GM21529 (cell line): ENCODE measurements at regions not wholly inside any gene's neighbourhood (a gene's known extent, or its start where the extent isn't known, plus 50 kb on each side); places are given as distances from the start of the nearest gene placed in this dataset.
"Not testable (repeated sequence)": the region's sequence is repeated elsewhere in the genome, so short reads cannot be mapped to it uniquely, and the experiment has no call there.

Experiments
- ATAC-seq: cut with Tn5 transposase; IDR thresholded peaks from one replicate; pipeline ENCODE4 v1.9.1; 2021; ENCODE audit not compliant: unreplicated experiment

DNA sequence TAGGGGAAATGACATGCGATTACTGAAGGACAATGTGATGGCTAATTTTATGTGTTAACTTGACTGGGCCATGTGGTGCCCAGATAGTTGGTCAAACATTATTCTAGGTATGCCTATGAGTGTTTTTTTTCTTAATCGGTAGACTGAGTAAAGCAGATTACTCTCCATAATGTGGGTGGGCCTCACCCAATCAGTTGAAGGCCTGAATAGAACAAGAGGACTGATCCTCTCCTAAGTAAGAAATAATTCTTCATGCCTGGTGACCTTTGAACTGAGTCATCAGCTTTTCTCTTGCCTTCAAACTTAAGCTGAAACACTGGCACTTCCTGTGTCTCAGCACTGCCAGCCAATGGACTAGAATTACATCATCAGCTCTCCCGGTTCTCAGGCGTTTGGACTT is 164.0 kb upstream of the FGF13 start:
- no peak for ATAC-seq

DNA sequence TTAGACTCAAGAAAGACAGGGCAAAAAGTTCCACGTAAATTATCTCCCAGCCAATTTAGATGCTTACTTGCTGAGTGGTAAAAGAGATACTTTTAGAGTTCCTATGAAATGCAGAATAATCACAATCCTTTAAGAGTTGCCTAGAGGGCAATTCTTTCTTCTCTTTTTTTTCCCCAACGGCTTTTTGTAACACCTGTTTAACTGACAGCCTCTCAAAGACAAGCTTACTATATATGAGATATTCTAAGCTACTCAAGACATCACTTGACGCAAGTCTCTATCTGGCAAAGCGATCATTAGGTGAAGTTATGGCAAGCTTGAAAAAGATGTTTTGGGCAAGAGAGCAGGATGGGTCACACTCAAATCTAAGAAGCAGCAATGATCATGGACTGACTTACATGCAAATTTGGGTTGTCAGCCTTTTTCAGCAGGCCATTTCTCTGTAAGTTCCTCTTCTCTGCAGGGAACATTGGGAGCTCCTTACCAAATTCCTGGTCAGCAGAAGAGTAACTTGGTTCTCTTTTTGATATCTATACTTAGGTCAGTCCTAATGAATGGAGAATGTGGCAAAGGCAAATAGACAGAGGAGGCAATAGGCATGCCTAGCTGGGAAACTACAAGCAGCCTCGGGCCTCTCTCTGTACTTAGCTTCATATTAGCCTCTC is 162.9 kb upstream of the FGF13 start:
- ATAC-seq = no peak

DNA sequence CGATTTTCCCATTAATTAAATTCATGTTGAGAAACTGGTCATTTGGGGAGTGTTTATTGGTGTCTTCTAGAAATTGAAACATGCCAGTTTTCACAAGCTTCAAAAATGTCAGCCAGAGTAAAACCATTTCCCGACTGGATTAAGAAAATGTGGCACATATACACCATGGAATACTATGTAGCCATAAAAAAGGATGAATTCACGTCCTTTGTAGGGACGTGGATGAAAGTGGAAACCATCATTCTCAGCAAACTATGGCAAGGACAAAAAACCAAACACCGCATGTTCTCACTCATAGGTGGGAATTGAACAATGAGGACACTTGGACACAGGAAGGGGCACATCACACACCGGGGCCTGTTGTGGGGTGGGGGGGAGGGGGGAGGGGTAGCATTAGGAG is 162.1 kb upstream of the FGF13 start:
- ATAC-seq = not testable (repeated sequence)

DNA sequence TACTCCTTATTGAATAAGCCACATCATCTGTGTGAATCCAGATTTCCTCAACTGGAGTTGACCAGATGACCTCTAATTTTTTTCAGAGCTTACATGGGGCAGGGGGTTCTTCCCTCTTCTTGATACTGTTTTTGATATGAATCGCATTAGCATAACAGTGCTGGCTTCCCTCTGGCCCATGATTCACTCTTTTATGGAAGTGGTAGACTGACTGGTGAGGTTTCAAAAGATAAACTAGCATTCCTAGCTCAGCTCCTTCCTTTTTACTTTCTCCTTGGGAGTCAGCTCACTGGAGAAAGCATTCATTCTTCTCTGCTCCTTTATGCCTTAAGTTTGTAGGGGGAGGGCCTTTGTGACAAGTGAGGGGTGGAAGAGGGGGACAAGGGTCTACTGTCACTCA is 161.0 kb upstream of the FGF13 start:
- no peak for ATAC-seq

DNA sequence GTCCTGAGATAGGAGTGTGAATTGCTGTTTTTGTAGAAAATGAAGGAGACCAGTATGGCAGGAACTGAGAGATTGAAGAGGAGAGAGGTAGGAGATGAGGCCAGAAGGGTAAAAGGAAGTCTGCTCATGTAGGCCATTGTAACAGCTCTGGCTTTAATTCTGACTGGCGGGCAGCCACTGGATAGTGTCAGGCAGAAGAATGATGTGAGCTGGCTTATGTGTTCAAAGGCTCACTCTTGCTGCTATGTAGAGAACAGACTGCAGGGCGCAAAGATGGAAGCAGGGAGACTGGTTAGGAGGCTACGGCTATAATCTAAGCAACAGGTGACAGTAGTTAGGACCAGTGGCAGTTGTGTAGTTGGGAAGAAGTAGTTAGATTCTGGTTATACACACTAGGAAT is 160.2 kb upstream of the FGF13 start:
- no peak for ATAC-seq

DNA sequence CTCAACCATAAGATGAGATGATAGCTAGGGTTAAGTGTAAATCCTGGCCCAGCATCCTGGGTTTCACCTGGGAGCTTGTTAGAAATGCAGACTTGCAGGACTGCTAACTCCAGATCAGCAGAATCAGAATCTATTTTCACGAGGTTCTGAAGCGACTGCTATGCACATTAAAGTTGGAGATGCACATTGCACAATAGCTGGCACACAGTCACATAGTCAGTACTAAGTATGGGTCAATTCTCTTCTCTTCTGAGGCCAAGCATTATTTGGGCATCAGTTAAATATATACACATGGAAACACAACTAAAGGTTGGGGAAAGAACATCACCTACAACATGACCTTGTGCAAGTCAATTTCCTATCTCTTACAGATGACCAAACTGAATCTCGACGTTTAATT is 155.1 kb upstream of the FGF13 start:
- ATAC-seq = no peak

DNA sequence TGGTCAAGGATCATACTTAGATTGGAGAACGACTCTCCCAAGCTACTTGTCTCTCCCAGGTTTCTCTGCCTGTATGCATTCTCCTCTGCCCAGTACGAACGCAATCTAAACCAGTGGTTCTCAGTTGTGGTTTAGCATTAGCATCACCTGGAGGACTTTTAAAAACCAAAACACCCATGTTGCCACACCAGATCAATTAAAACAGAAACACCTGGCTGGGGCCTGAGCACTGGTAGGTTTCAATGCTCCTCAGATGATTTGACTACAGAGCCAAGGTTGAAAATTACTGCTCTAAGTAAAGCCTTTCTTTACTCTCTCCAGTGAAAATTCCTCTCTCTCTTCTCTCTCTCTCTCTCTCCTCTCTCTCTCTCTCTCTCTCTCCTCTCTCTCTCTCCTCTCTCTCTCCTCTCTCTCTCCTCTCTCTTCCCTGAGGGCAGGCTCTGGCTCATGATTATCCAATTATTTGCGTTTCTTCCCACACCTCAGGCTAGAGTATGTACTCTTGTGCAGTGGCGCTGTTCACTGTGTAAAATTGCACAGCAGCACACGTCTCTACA is 153.7 kb upstream of the FGF13 start:
- ATAC-seq = no peak

DNA sequence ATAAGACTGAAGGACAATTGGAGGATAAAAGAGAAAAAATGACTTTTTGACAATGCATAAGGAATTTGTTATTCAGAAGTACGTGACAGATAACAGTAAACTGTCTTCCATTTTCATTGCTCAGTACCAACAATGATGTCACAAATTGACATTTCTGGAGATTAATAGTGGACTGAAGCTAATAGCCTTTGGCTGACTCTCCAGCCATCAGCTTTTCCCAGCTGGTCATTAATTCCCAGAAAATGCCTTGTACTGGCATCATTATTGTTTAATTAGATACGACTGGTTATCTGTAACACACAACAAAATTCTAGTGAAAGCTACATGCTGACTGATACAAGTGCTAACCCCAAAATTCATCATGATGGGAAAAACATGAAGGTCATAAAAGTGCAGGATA is 147.9 kb upstream of the FGF13 start:
- ATAC-seq = no peak

DNA sequence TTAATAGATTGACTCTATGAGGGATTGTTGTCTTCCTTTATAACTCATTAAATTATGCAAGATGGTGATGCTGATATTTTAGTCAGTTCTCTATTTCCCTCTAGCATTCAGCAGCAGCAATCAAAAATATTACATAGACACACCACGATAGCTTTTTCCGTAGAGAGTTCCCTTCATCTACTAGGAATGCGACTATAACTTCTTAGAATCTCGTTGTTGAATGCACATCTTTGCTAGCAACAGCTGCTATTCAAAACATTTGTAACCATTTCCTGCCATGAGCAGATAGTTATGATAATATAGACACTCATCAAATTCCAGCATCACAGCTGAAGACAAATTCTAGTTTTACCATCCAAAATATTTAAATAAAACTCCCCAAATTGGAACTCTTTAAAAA is 147.4 kb upstream of the FGF13 start:
- no peak for ATAC-seq

DNA sequence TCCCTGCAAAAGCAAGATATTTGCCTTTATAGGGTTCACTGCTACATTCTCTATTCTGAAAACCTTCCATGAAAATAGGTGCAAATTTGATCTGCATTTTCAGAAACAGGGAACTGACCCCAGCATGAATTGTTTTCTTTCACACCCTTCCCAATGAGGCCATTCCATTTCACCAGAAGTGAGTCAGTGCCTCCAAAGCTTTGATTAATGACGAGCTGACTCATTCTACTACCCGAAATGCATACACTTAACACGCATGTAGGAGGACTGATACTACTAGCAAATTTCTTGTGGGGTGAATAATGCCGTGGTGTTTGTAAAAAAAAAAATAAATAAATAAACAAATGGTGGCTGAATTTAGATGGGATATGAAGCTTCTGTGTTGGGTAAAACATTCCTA is 146.9 kb upstream of the FGF13 start:
- no peak for ATAC-seq

DNA sequence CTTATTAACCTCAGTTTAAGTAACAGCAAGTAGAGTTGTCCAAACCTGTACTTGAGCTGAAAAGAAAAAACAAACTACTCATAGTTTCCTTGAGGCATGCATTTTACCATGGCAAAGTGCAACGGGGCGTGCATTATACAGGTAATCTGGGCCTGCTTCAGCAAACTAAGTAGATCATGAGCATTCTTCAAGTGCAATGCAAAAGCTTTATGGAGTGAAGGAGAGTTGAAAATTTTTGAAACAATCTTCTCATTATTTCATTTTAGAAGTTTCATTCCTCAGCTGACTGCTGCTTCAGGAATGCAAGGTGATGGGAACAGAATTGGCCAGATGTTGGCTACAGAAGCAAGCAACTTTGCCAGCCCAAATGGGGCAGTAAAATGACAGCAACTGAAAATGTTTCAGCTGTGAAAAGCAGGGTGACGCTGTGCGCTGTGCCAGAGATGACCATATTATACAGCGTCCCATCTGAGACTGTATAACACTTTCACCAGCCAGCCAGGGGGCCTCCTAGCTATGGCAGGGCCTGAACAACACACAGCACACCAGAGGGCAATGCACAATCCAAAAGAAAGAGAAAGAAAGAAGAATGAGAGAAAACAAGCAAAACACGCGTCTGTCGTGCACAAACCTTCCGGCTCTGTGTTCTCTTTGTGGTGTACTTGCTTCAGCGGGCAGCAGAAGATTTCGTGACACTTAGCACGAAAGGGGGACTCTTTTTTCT is 145.5 kb upstream of the FGF13 start:
- ATAC-seq = no peak

DNA sequence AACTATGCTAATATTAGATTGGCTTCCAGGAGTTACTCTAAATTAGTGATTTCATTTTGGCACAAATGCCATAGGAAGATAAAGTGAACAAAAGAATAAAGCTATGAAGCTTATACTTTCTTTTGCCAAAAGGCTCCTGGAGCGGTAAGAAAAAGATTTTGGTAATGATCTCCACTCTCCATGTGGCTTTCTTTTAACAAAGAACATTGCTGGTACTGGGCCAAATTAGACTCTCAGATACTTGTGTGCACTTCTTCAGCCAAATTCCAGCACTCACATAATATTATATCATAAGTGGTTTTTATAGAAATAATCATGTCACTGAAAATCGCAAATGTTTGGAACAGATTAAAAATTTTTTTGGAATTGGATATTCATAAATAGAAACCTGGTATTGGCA is 142.4 kb upstream of the FGF13 start:
- ATAC-seq = no peak

DNA sequence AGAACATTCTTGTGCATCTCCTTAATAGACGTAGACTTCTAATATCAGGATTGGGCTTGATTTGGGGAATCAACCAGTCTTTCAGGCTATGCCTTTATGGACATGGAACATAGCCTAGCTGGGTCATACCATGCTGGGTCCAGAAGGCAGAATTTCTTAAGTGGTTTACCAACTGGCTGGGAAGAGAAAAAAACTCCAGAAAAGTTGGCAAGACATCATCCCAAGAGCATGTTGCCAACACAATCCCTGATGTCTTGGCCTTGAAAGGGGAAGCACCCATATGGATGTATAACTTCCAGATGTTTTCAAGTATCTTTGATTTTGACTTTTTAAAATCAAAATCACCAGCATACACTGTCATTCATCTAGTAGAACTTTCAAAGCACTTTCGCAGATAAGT is 138.0 kb upstream of the FGF13 start:
- no peak for ATAC-seq

DNA sequence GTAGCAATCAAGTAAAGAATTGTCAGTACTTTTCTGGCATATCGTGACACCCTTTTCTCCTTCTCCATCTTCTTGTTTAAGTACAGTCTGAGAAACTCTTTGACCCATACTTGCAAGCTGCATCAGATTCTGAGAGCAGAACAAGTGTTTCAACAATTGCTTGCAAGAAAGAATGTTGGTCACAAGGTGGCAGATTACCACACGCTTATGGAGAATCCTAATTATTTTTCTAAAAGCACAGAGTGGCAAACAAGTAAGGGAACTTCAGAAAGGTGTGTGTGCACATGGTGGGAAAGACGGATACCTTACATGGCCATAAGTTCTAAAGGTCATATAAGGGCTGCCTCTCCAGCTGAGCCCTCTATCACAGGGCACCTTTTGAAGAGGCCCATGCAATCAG is 136.4 kb upstream of the FGF13 start:
- ATAC-seq = no peak

DNA sequence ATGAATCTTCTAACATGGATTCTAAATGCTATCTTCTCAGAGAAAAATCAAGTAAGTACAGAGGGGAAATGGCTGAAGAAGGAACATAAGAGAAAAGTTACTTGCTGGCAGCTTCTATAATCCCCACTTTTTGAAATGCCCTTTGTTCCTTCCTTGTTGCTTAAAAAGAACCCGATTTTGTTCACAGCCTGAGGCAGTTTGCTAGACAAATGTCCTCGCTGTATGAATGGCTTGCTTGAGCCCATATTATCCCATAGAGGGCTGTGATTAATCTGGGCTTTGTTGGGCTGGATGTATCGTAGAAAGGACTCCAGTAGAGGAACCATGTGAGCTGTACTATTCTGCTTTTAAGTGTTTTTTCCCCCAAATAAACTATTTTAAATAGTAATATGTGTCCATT is 134.3 kb upstream of the FGF13 start:
- ATAC-seq = no peak

DNA sequence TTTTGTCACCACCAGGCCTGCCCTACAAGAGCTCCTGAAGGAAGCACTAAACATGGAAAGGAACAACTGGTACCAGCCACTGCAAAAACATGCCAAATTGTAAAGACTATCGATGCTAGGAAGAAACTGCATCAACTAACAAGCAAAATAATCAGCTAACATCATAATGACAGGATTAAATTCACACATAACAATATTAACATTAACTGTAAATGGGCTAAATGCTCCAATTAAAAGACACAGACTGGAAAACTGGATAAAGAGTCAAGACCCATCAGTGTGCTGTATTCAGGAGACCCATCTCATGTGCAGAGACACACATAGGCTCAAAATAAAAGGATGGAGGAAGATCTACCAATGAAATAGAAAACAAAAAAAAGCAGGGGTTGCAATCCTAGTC is 95.9 kb upstream of the FGF13 start:
- not testable (repeated sequence) for ATAC-seq

DNA sequence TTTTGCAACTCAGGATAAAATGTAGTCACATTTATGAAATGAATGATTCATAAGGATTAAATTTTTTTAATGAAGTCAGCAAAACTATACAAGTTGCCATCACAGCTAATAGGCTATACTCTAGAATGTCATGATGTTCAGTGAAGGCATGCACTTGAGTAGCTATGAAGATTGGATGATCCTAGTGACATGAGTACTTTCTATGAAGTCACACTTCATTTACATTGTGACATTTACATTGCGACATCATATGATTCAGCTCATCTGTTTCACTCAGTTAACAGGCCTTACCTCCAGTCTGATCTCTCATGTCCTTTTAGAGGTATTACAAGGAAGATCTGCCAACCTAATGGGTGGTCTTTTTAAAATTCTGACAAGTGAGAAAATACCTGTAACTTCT is 82.7 kb upstream of the FGF13 start:
- no peak for ATAC-seq

DNA sequence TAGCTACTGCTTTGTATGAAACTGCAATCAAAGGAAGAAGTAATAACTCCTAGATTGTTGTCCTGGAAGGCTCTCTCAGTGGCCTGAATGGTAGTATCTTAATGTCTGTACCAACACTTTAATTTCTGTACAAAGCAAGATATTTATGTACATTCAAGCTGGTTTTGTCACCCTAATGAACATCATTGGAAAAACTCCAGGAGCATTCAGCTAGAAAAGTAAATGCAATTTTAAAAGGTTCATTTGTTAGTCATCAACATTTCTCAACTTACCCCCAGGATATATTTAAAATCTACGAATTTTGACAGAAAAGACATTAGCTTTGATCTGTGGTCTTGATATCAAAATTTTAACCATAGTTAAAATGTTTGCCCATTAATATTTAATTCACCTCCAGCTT is 80.0 kb upstream of the FGF13 start:
- no peak for ATAC-seq

DNA sequence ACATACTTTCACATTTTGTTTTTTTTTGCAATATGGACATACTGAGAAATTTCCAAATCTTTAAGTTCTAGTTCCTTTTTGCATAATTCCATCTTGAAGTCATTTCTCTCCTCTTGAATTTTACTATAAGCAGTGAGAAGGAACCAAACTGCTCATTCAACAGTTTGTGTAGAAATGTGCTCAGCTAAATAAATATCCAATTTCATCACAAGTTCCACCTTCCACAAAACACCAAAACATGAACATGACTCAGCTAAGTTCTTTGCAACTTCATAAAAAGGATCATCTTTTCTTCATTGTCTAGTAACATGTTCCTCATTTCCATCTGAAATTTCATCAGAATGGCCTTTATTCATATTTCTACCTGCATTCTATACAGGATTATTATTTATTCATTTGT is 77.3 kb upstream of the FGF13 start:
- no peak for ATAC-seq

DNA sequence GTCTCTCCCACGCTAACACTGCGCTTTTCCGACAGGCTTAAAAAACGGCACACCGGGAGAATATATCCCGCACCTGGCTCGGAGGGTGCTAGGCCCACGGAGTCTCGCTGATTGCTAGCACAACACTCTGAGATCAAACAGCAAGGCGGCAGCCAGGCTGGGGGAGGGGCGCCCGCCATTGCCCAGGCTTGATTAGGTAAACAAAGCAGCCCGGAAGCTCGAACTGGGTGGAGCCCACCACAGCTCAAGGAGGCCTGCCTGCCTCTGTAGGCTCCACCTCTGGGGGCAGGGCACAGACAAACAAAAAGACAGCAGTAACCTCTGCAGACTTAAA is 67.0 kb upstream of the FGF13 start:
- not testable (repeated sequence) for ATAC-seq

DNA sequence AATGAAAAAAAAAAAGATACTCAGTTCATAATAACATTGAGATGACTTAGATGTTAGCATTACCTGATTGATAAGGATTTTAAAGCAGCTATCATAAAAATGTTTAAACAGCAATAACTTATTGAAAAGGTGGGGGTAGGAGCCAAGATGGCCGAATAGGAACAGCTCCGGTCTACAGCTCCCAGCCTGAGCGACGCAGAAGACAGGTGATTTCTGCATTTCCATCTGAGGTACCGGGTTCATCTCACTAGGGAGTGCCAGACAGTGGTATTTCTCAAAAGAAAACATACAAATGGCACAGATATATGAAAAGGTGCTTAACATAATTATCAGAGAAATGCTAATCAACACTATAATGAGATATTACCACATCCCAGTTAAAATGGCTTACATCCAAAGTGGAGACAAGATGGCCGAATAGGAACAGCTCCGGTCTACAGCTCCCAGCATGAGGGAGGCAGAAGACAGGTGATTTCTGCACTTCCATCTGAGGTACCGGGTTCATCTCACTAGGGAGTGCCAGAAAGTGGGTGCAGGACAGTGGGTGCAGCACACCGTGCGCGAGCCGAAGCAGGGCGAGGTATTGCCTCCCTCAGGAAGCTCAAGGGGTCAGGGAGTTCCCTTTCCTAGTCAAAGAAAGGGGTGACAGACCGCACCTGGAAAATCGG is 66.5 kb upstream of the FGF13 start:
- not testable (repeated sequence) for ATAC-seq

DNA sequence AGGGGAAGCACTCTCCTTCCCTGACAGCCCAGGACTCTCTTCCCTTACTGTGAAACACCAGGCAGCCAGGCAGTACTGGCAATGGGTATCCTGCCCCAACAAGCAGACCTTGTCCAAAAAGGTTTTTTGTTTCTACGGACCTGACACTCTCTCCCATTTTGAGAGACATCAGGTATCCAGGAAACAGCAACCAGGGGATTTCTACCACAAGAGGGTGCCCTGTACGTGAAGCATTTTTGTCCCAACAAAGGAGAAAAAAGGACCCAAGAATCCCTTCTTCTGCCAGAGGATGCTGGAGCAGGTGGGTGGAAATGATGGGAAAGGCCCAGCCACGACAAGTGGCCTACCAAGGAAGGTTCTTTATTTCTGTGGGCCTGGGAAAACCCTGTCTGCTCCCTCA is 65.7 kb upstream of the FGF13 start:
- ATAC-seq = no peak
